ENCODE measurements at regions not wholly inside any gene's neighbourhood (a gene's known extent, or its start where the extent isn't known, plus 50 kb on each side); places are given as distances from the start of the nearest gene placed in this dataset.

GRCh38 chr3:18477620-18478019 is 52.5 kb upstream of the SATB1 start:
- H3K4me3 Mint-ChIP-seq = no peak overlapping the region
- no peaks in the 10 kb centered on the region for H3K4me1 ChIP-seq (ENCODE audit: control insufficient read depth, insufficient read depth, low read length)
- WGBS (ENCODE audit: insufficient coverage) = 98% methylated on average over 3 of the region's 4 CpGs
- DNase-seq = no peak
- intact Hi-C loops (cut with micrococcal nuclease) = no loop called here
- no peaks in the 10 kb centered on the region for H3K9me3 ChIP-seq (ENCODE audit: control insufficient read depth, insufficient read depth, low read length)
- no peaks in the 10 kb centered on the region for H3K27me3 ChIP-seq (ENCODE audit: control insufficient read depth, insufficient read depth, low read length)
- TF ChIP-seq CTCF (IDR thresholded peaks at IDR 0.05) = no peak
- H3K27ac ChIP-seq (ENCODE audit: low read length) = no peak overlapping the region
- no peak overlapping the region for H3K27ac Mint-ChIP-seq
- H3K36me3 ChIP-seq (ENCODE audit: control insufficient read depth, insufficient read depth, low read length) = peaks cover 2% of the 10 kb centered on the region
- H3K27me3 Mint-ChIP-seq (ENCODE audit: low read depth in 2 of 2) = no peaks in the 10 kb centered on the region
- ATAC-seq = no peak
- H3K4me1 Mint-ChIP-seq = peaks cover 7 to 12% of the 10 kb centered on the region in 2 donors
- no peak overlapping the region for H3K4me3 ChIP-seq (ENCODE audit: low read length)
- peaks cover 8% of the 10 kb centered on the region for H3K36me3 Mint-ChIP-seq
- no peaks in the 10 kb centered on the region for H3K9me3 Mint-ChIP-seq
